D721Med (cell line): ENCODE measurements at regions not wholly inside any gene's neighbourhood (a gene's known extent, or its start where the extent isn't known, plus 50 kb on each side); places are given as distances from the start of the nearest gene placed in this dataset.

Experiments used
- DNase-seq: peaks from one replicate; pipeline ENCODE4 v3.0.0; 2011; ENCODE audit warnings: low spot score; ENCODE audit not compliant: insufficient read length
- FAIRE-seq: peaks from 2 replicates; lab custom pipeline; 2011; peaks lifted over from hg19 to GRCh38; lab: Jason Lieb, UNC
- CTCF ChIP-seq: IDR thresholded peaks from 2 replicates; pipeline ENCODE4 v1.5.1; 2012; ENCODE audit warnings: mild to moderate bottlenecking, control low read depth; ENCODE audit not compliant: insufficient read depth; ENCODE audit errors: missing control alignments

- FAIRE-seq: no peak
- no peak for TF ChIP-seq CTCF
- no peak for DNase-seq
These were observed 98.4 kb upstream of the BCL6 start for GRCh38 chr3:187843654-187844053.

- TF ChIP-seq CTCF: no peak
- DNase-seq (no peak), FAIRE-seq (no peak)
These were observed 99.4 kb upstream of the BCL6 start for GRCh38 chr3:187844708-187845107.

- FAIRE-seq (no peak), DNase-seq (no peak)
- TF ChIP-seq CTCF: no peak
These were observed 100.6 kb upstream of the BCL6 start for GRCh38 chr3:187845826-187846225.

GRCh38 chr3:187848401-187848800 lies 103.1 kb upstream of the BCL6 start:
- DNase-seq: no peak
- FAIRE-seq: no peak
- TF ChIP-seq CTCF: no peak

- FAIRE-seq (no peak), DNase-seq (no peak)
- TF ChIP-seq CTCF: no peak
These were observed 103.9 kb upstream of the BCL6 start for GRCh38 chr3:187849016-187849654.

GRCh38 chr3:187850258-187850921 lies 105.1 kb upstream of the BCL6 start:
- DNase-seq: no peak
- no peak for TF ChIP-seq CTCF
- FAIRE-seq: no peak
